Endothelial cell of umbilical vein (primary cell): ENCODE measurements at regions not wholly inside any gene's neighbourhood (a gene's known extent, or its start where the extent isn't known, plus 50 kb on each side); places are given as distances from the start of the nearest gene placed in this dataset.
"Not testable (repeated sequence)": the region's sequence is repeated elsewhere in the genome, so short reads cannot be mapped to it uniquely, and the experiment has no call there.

Experiments
- BruUV-seq: library from RNA; stranded (reverse); fragments of 400-500 nt; replicated peaks from 2 replicates; lab custom pipeline; 2021; lab: Mats Ljungman, UMichigan
- CTCF ChIA-PET: fragments of 300-600, 350-600 bp; sonication (Branson Sonifier 250); formaldehyde crosslinking; loops from one replicate; lab custom pipeline; 2021; ENCODE audit warnings: antibody characterized with exemption, inconsistent platforms; lab: Charles Lee
- POLR2A ChIA-PET: fragments of 300-600, 350-600 bp; sonication (Branson Sonifier 250); formaldehyde crosslinking; loops from one replicate; lab custom pipeline; 2021; ENCODE audit warnings: antibody characterized with exemption, inconsistent platforms; lab: Charles Lee
- DNase-seq: peaks from one replicate; pipeline ENCODE4 v3.0.0-alpha.2; 2011; ENCODE audit warnings: low read depth, low spot score
- FAIRE-seq: peaks from 2 replicates; lab custom pipeline; 2011; peaks lifted over from hg19 to GRCh38; lab: Jason Lieb, UNC
- H2AFZ ChIP-seq: 2 replicates; pipeline ENCODE4 v1.6.0; 2012; ENCODE audit warnings: low read depth, low read length, control low read depth, inconsistent platforms
- H3K27ac ChIP-seq: 2 replicates; pipeline ENCODE4 v1.5.1; 2011; ENCODE audit warnings: low read depth, mild to moderate bottlenecking, control low read depth, low read length, moderate library complexity; ENCODE audit not compliant: insufficient read depth
- H3K27me3 ChIP-seq, 2 experiments: 2 replicates each; pipeline versions ENCODE4 v1.6.0 to v1.6.1; 2011; ENCODE audit warnings: low read length in 2 of 2, mixed read lengths in 1 of 2; ENCODE audit not compliant: control insufficient read depth in 2 of 2, insufficient read depth in 2 of 2
- H3K36me3 ChIP-seq, 2 experiments: 2 replicates in 1 of 2; 3 replicates in 1 of 2; pipeline ENCODE4 v1.5.1; 2011; ENCODE audit warnings: low read length in 2 of 2, mild to moderate bottlenecking in 1 of 2, moderate library complexity in 1 of 2; ENCODE audit not compliant: control insufficient read depth in 2 of 2, insufficient read depth in 2 of 2; ENCODE audit errors: extremely low read depth in 1 of 2
- H3K4me1 ChIP-seq: 3 replicates; pipeline ENCODE4 v1.5.1; 2011; ENCODE audit warnings: mild to moderate bottlenecking, low read length; ENCODE audit not compliant: control insufficient read depth, insufficient read depth; ENCODE audit errors: extremely low read depth
- H3K4me2 ChIP-seq: 2 replicates; pipeline ENCODE4 v1.6.1; 2011; ENCODE audit warnings: low read length, control low read depth, mixed read lengths; ENCODE audit not compliant: insufficient read depth
- H3K4me3 ChIP-seq, 3 experiments: fragments of 200-600 bp in 1 of 3; sonication (generic), shearing (Covaris generic) in 1 of 3; replicated peaks in 1 of 3; 2 replicates each; pipeline ENCODE4 v1.5.1; 2011 to 2016; ENCODE audit warnings: control low read depth in 3 of 3, low read length in 3 of 3, mild to moderate bottlenecking in 2 of 3, inconsistent platforms in 1 of 3, low read depth in 1 of 3, moderate library complexity in 1 of 3; ENCODE audit not compliant: insufficient read depth in 1 of 3
- H3K79me2 ChIP-seq: 2 replicates; pipeline ENCODE4 v1.6.0; 2012; ENCODE audit warnings: low read length, inconsistent platforms; ENCODE audit not compliant: control insufficient read depth, insufficient read depth
- H3K9ac ChIP-seq: replicated peaks from 2 replicates; pipeline ENCODE3; 2011; ENCODE audit warnings: low read length, control low read depth; ENCODE audit not compliant: insufficient read depth; ENCODE audit errors: extremely low read depth
- H3K9me1 ChIP-seq: replicated peaks from 3 replicates; pipeline ENCODE4 v1.6.0; 2011; ENCODE audit warnings: mild to moderate bottlenecking, low read length; ENCODE audit not compliant: control insufficient read depth, insufficient read depth; ENCODE audit errors: extremely low read depth
- H3K9me3 ChIP-seq: replicated peaks from 2 replicates; pipeline ENCODE4 v1.5.1; 2012; ENCODE audit warnings: low read length, inconsistent platforms; ENCODE audit not compliant: control insufficient read depth, insufficient read depth
- H4K20me1 ChIP-seq: replicated peaks from 2 replicates; pipeline ENCODE3; 2011; ENCODE audit warnings: mild to moderate bottlenecking, low read length; ENCODE audit not compliant: control insufficient read depth, insufficient read depth; ENCODE audit errors: extremely low read depth
- EZH2 ChIP-seq: IDR thresholded peaks from 2 replicates; pipeline ENCODE4 v1.6.1; 2012; ENCODE audit warnings: borderline replicate concordance, low read depth, mild to moderate bottlenecking, moderate library complexity, low read length, inconsistent platforms; ENCODE audit not compliant: severe bottlenecking
- GATA2 ChIP-seq: IDR thresholded peaks from 2 replicates; pipeline ENCODE4 v1.7.0; 2011; ENCODE audit warnings: low read depth, mild to moderate bottlenecking, moderate library complexity, mixed read lengths, low read length; ENCODE audit not compliant: insufficient read length, insufficient read depth
- JUN ChIP-seq: IDR thresholded peaks from 2 replicates; pipeline ENCODE4 v1.6.1; 2011; ENCODE audit warnings: borderline replicate concordance, low read depth; ENCODE audit not compliant: insufficient read length, insufficient read depth
- MYC ChIP-seq: IDR thresholded peaks from one replicate; pipeline ENCODE4 v1.6.1; 2011; ENCODE audit warnings: mild to moderate bottlenecking, low read depth, low read length
- POLR2AphosphoS5 ChIP-seq: IDR thresholded peaks from 2 replicates; pipeline ENCODE4 v1.6.1; 2012; ENCODE audit warnings: low read depth, mild to moderate bottlenecking, control low read depth, low read length, moderate library complexity; ENCODE audit not compliant: insufficient read depth
- dilution Hi-C: fragments of 300-500 bp; cut with MboI; formaldehyde crosslinking; loops from one replicate; pipeline ENCODE4 v1.15.0; 2019; ENCODE audit warnings: low sequenced_read_pairs; ENCODE audit not compliant: extremely low pct_ligation_motif_present
- intact Hi-C: fragments of 100-400 bp; cut with micrococcal nuclease; formaldehyde crosslinking; loops from one replicate; pipeline ENCODE4 v1.10.0; 2022

GRCh38 chr18:22284581-22285360 is 115.4 kb downstream of the GATA6 start:
- intact Hi-C loops = loop anchor here (5.0 kb wide), 1 partner anchor 113 kb away; no protein-coding TSS in a partner anchor
- ChIA-PET POLR2A (no interaction called here), CTCF (no interaction called here)
- no peak for FAIRE-seq
- Histone ChIP-seq H3K4me3 (no peak overlapping the region), H3K9ac (no peak overlapping the region), H3K9me1 (no peaks in the 10 kb centered on the region), H2AFZ (no peak overlapping the region), H4K20me1 (no peaks in the 10 kb centered on the region), H3K36me3 (no peaks in the 10 kb centered on the region), H3K4me2 (no peak overlapping the region), H3K79me2 (no peaks in the 10 kb centered on the region), H3K27me3 (no peaks in the 10 kb centered on the region), H3K4me1 (peaks cover 20% of the 10 kb centered on the region), H3K27ac (no peak overlapping the region), H3K9me3 (no peaks in the 10 kb centered on the region)
- dilution Hi-C loops = no loop called here
- BruUV-seq = no TSS peak
- TF ChIP-seq MYC (no peak), JUN (no peak), POLR2AphosphoS5 (no peak), GATA2 (no peak), EZH2 (no peak)
- peak; percentile 39 for DNase-seq

GRCh38 chr18:22283855-22284254 is 114.5 kb downstream of the GATA6 start:
- H4K20me1 ChIP-seq, H2AFZ ChIP-seq, H3K4me2 ChIP-seq, H3K9me1 ChIP-seq, H3K79me2 ChIP-seq, FAIRE-seq, DNase-seq, H3K36me3 ChIP-seq, CTCF ChIA-PET, BruUV-seq, H3K9me3 ChIP-seq, H3K4me3 ChIP-seq, dilution Hi-C loops, H3K27me3 ChIP-seq, H3K9ac ChIP-seq, POLR2A ChIA-PET: not testable (repeated sequence)
- intact Hi-C loops = loop anchor here (2.0 to 5.0 kb wide), 2 partner anchors 113 to 115 kb away; partner anchors contain the start of gene GATA6
- H3K4me1 ChIP-seq = peaks cover 20% of the 10 kb centered on the region
- H3K27ac ChIP-seq = peak overlapping the region; percentile 93
